Neural progenitor cell (in vitro differentiated cells): ENCODE measurements at regions not wholly inside any gene's neighbourhood (a gene's known extent, or its start where the extent isn't known, plus 50 kb on each side); places are given as distances from the start of the nearest gene placed in this dataset.

Experiments used
- CTCF ChIP-seq: fragments of 200-600 bp; sonication (generic); IDR thresholded peaks from 2 replicates; pipeline ENCODE4 v1.5.1; 2017; ENCODE audit warnings: antibody characterized with exemption, mild to moderate bottlenecking
- EZH2 ChIP-seq: fragments of 200-600 bp; sonication (generic); IDR thresholded peaks from 2 replicates; pipeline ENCODE4 v1.6.1; 2017; ENCODE audit warnings: antibody characterized with exemption, mild to moderate bottlenecking, moderate library complexity
- EZH2phosphoT487 ChIP-seq: fragments of 200-600 bp; sonication (generic); IDR thresholded peaks from 2 replicates; pipeline ENCODE4 v1.6.1; 2017; ENCODE audit warnings: antibody characterized with exemption

DNA sequence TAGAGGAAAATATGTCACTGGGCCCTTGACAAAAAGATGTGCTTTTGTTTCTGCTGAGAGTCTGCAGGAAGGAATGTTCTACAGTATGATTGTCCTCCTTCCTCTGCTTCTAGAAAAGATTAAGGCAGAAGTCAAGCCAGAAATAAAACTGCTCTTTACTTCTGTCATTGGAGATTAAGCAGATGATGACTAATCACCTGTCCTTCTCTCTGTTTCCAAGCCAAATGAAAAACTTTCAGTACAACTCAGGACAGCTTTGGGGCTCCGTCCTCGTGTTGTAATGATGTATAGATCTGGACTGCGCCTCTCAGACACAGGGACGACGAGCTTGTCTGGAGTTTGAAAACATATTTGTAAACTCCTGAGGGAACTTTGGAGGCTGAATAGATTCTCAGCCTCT, 159.3 kb downstream of the DYRK2 start:
- TF ChIP-seq CTCF (no peak), EZH2phosphoT487 (no peak), EZH2 (no peak)
